GM12892 (cell line): ENCODE measurements at regions not wholly inside any gene's neighbourhood (a gene's known extent, or its start where the extent isn't known, plus 50 kb on each side); places are given as distances from the start of the nearest gene placed in this dataset.

ENCODE experiments used
- POLR2A ChIP-seq: IDR thresholded peaks from 2 replicates; pipeline ENCODE4 v1.6.1; 2011; ENCODE audit warnings: low read depth, low read length, control low read depth
- POLR2AphosphoS5 ChIP-seq: IDR thresholded peaks from 2 replicates; pipeline ENCODE4 v1.6.1; 2011; ENCODE audit warnings: low read depth, low read length, control low read depth
- TAF1 ChIP-seq: IDR thresholded peaks from 2 replicates; pipeline ENCODE4 v1.6.1; 2011; ENCODE audit warnings: low read depth, mild to moderate bottlenecking, control low read depth, low read length, borderline replicate concordance

- TF ChIP-seq POLR2A (no peak), TAF1 (no peak), POLR2AphosphoS5 (no peak)
Observed at GRCh38 chr7:17131983-17132655, 166.3 kb upstream of the AHR start.
